Endothelial cell of umbilical vein (primary cell): ENCODE measurements at regions not wholly inside any gene's neighbourhood (a gene's known extent, or its start where the extent isn't known, plus 50 kb on each side); places are given as distances from the start of the nearest gene placed in this dataset.

Source experiments
- EZH2 ChIP-seq: IDR thresholded peaks from 2 replicates; pipeline ENCODE4 v1.6.1; 2012; ENCODE audit warnings: borderline replicate concordance, low read depth, mild to moderate bottlenecking, moderate library complexity, low read length, inconsistent platforms; ENCODE audit not compliant: severe bottlenecking
- FOS ChIP-seq: IDR thresholded peaks from 2 replicates; pipeline ENCODE4 v1.6.1; 2011; ENCODE audit warnings: mild to moderate bottlenecking, low read length, moderate library complexity, borderline replicate concordance; ENCODE audit not compliant: insufficient read depth
- GATA2 ChIP-seq: IDR thresholded peaks from 2 replicates; pipeline ENCODE4 v1.7.0; 2011; ENCODE audit warnings: low read depth, mild to moderate bottlenecking, moderate library complexity, mixed read lengths, low read length; ENCODE audit not compliant: insufficient read length, insufficient read depth
- JUN ChIP-seq: IDR thresholded peaks from 2 replicates; pipeline ENCODE4 v1.6.1; 2011; ENCODE audit warnings: borderline replicate concordance, low read depth; ENCODE audit not compliant: insufficient read length, insufficient read depth
- MYC ChIP-seq: IDR thresholded peaks from one replicate; pipeline ENCODE4 v1.6.1; 2011; ENCODE audit warnings: mild to moderate bottlenecking, low read depth, low read length
- POLR2A ChIP-seq: IDR thresholded peaks from 2 replicates; pipeline ENCODE4 v1.6.1; 2012; ENCODE audit warnings: low read depth, mild to moderate bottlenecking, control low read depth, low read length
- POLR2AphosphoS5 ChIP-seq: IDR thresholded peaks from 2 replicates; pipeline ENCODE4 v1.6.1; 2012; ENCODE audit warnings: low read depth, mild to moderate bottlenecking, control low read depth, low read length, moderate library complexity; ENCODE audit not compliant: insufficient read depth
- TF ChIP-seq, protein P1 (sequence below), 2 donors: IDR thresholded peaks; 1 replicate in 1 of 2; 2 replicates in 1 of 2; pipeline ENCODE4 v1.5.1; 2011; ENCODE audit warnings: low read length in 2 of 2, mild to moderate bottlenecking in 2 of 2, moderate library complexity in 2 of 2, control low read depth in 1 of 2, inconsistent platforms in 1 of 2, low read depth in 1 of 2; ENCODE audit not compliant: insufficient read depth in 1 of 2; ENCODE audit errors: extremely low read depth in 1 of 2
- TF ChIP-seq, protein P2 (sequence below): IDR thresholded peaks from 2 replicates; pipeline ENCODE4 v1.6.1; 2011; ENCODE audit not compliant: insufficient read depth, insufficient read length

DNA sequence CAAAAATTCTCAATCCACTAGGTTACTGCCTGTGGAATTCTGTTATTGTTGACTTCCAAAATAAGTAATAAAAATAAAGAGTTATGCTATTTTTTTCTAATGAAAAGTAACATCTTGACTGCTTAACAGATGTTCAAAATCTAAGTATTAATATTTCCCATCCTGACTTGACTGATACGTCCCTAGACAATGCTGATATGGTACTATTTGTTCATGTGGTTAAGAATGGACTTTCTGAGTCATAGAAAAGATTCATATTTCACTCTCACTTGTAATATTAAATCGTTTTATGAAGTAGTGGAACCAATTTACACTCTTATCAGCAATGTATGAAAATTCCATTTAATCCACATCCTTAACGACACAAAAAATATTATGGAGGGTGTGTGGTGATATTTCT is 104.8 kb upstream of the PLSCR5 start:
- TF ChIP-seq, protein P1, sequence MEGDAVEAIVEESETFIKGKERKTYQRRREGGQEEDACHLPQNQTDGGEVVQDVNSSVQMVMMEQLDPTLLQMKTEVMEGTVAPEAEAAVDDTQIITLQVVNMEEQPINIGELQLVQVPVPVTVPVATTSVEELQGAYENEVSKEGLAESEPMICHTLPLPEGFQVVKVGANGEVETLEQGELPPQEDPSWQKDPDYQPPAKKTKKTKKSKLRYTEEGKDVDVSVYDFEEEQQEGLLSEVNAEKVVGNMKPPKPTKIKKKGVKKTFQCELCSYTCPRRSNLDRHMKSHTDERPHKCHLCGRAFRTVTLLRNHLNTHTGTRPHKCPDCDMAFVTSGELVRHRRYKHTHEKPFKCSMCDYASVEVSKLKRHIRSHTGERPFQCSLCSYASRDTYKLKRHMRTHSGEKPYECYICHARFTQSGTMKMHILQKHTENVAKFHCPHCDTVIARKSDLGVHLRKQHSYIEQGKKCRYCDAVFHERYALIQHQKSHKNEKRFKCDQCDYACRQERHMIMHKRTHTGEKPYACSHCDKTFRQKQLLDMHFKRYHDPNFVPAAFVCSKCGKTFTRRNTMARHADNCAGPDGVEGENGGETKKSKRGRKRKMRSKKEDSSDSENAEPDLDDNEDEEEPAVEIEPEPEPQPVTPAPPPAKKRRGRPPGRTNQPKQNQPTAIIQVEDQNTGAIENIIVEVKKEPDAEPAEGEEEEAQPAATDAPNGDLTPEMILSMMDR (IDR thresholded peaks at IDR 0.05; ENCODE audit: extremely low read depth in 1 of 2, insufficient read depth in 1 of 2, low read depth in 1 of 2, low read length in 2 of 2), result no peak
- no peak for TF ChIP-seq POLR2AphosphoS5
- no peak for TF ChIP-seq POLR2A
- TF ChIP-seq EZH2, result no peak
- no peak for TF ChIP-seq FOS
- no peak for TF ChIP-seq JUN
- TF ChIP-seq, protein P2, sequence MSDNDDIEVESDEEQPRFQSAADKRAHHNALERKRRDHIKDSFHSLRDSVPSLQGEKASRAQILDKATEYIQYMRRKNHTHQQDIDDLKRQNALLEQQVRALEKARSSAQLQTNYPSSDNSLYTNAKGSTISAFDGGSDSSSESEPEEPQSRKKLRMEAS, result no peak
- TF ChIP-seq GATA2, result no peak
- no peak for TF ChIP-seq MYC
